ENCODE measurements at regions not wholly inside any gene's neighbourhood (a gene's known extent, or its start where the extent isn't known, plus 50 kb on each side); places are given as distances from the start of the nearest gene placed in this dataset.
A peak's percentile ranks its signal among the peaks of the same experiment; 100 is the strongest.
"Not testable (repeated sequence)": the region's sequence is repeated elsewhere in the genome, so short reads cannot be mapped to it uniquely, and the experiment has no call there.

DNA sequence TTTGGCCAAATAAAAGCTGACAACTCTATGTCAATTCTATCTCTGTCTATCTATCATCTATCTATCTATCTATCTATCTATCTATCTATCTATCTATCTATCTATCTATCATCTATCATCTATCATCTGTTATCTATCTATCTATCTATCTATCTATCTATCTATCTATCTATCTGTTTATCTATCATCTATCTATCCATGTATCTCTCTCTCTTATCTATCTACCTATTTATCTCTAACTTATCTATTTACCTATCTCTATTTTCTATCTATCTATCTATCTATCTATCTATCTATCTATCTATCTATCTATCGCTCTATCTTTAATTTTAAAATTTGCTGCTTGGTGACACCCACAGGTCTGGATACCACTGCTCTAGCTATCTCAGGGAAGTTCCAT lies 271.1 kb downstream of the VRK1 start:
- not testable (repeated sequence) for DNase-seq (ENCODE audit: low read depth in 1 of 2, low spot score in 1 of 2)

DNA sequence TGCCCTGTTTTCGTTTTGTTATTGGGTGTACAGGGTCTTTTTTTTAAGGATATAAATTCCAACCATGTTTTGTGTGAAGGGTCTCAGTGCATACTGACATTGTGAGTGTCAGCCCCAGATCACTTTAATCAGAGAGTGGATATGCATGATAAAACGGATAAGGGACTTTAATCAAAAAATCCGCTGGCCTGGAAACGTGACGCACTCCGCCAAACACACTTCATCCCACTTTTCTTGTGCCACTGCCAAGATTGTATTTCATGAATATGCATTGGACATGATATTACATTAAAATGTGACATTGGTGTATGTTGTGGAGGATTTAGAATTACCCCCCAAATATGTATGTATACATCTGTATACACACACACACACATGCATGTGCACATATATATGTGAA lies 273.1 kb downstream of the VRK1 start:
- no peak for DNase-seq (ENCODE audit: low read depth in 1 of 2, low spot score in 1 of 2)

GRCh38 chr14:97071177-97071576 lies 274.0 kb downstream of the VRK1 start:
- no peak for DNase-seq (ENCODE audit: low read depth in 1 of 2, low spot score in 1 of 2)

DNA sequence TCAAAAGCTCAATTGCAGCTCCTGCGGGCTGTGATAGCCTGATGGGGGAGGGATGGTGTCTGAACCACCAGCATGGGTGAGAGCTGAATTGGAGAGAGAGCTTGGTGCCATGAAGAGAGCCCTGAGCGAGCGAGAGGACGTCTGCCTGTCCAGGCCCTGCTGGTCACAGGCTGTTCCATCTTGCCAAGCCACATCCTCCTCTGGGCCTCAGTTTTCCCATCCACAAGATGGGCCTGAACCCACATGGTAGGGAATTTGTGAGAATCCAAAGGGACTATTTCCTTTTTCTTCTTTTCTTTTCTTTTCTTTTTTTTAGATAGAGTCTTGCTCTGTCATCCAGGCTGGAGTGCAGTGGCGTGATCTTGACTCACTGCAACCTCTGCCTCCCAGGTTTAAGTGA lies 276.4 kb downstream of the VRK1 start:
- no peak for DNase-seq (ENCODE audit: low read depth in 1 of 2, low spot score in 1 of 2)

- DNase-seq (ENCODE audit: low read depth in 1 of 2, low spot score in 1 of 2), result no peak
These were observed 277.3 kb downstream of the VRK1 start for GRCh38 chr14:97074456-97074855.

GRCh38 chr14:97074856-97075255 lies 277.7 kb downstream of the VRK1 start:
- no peak for DNase-seq (ENCODE audit: low read depth in 1 of 2, low spot score in 1 of 2)

- no peak for DNase-seq (ENCODE audit: low read depth in 1 of 2, low spot score in 1 of 2)
These were observed 280.1 kb downstream of the VRK1 start for GRCh38 chr14:97077253-97077653.

DNA sequence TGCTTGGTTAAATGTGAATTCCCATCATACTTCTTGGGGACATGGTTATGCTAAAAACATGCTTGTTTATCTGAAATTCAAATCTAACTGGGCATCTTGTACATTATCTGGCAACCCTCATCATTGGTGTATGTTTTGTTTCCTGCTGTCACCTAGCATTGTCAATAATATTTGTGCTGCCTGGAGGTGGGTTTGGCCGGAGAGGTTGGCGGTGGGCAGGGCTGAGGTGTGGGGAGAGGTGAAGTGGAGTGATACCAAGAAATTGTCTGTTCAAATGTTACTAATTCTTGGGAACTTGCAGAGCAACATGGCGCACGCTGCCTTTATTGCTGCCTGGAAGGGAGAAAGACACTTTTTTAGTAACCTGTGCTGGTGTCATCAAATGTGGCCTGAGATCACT lies 280.5 kb downstream of the VRK1 start:
- no peak for DNase-seq (ENCODE audit: low read depth in 1 of 2, low spot score in 1 of 2)

DNA sequence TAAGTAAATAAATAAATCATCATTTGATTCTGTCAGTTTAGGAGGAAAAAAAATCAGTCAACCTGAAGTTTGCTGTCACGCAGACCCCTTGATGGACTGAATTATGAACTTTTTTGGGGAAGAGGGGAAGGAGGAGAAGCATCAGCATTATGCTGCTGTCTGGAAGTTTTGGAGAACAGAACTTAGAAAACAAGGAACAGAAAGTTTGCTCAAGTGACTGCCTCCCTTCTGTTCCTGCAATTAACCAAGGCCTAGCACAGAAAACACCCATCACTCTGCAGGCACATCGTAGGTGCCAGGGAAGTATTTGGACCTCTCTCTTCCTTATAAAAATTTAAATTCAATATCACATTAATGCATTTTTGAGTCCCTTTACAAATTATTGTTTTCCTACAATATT lies 283.8 kb downstream of the VRK1 start:
- DNase-seq (ENCODE audit: low read depth in 1 of 2, low spot score in 1 of 2), result no peak

DNA sequence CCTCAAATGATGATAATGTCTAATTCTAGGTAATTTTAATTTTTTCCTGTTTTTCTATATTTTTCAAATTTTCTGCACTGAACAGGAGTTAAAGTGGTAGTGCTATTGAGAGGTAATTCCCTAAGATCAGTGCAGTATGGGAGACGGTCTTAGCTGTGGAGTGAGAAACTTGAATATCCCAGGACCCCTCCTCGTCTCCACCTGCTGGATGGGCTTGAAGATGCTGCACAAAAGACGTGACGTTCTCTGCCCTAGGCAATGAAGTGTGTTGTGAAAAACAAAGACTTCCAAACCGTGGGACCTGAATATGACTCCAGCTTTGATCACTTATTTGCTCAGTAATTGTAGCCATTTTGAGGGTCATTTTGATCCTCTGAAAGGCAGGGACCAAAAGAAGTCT lies 298.1 kb downstream of the VRK1 start:
- no peak for DNase-seq (ENCODE audit: low read depth in 1 of 2, low spot score in 1 of 2)

GRCh38 chr14:97097296-97097695 lies 300.1 kb downstream of the VRK1 start:
- DNase-seq (ENCODE audit: low read depth in 1 of 2, low spot score in 1 of 2), result no peak

DNA sequence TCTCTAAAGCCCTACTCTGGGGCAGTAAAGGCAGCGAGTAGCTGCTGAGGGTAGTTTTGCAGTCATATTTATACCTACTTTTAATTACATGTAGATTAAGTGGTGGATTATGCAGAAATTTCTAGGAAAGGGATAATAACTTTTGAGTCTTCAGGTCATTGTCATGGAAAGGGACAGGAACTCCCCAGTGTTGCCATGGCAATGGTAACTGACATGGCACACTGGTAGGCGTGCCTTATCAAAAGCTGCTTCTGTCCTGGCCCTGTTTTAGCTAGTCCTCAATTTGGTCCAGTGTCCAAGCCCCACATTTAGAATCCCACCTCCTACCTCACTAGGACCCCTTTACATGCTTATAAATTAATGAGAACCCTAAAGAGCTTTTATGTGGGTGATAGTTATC lies 303.1 kb downstream of the VRK1 start:
- no peak for DNase-seq (ENCODE audit: low read depth in 1 of 2, low spot score in 1 of 2)

GRCh38 chr14:97101561-97101960 lies 304.4 kb downstream of the VRK1 start:
- DNase-seq (ENCODE audit: low read depth in 1 of 2, low spot score in 1 of 2), result no peak

DNA sequence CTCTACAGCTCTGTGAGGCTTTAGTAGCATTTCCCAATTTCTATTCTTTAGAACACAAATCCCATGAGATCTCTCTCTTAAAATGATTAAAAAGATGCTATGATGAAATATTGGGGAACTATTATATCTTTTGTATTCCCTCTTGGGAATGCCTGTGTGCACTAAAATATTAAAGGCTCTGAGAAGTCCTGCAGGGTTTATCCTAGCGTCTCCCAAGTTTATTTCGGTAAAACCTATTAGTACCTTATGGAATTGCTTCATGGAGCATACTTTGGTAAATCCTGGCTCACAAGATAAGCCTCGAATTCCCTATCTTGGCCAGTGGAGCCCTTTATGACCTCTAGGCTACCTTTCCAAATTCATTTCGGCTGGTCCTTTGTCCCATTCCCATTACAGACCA lies 306.8 kb downstream of the VRK1 start:
- DNase-seq (ENCODE audit: low read depth in 1 of 2, low spot score in 1 of 2), result no peak

- DNase-seq (ENCODE audit: low read depth in 1 of 2, low spot score in 1 of 2), result no peak
These were observed 309.0 kb downstream of the VRK1 start for GRCh38 chr14:97106166-97106565.

DNA sequence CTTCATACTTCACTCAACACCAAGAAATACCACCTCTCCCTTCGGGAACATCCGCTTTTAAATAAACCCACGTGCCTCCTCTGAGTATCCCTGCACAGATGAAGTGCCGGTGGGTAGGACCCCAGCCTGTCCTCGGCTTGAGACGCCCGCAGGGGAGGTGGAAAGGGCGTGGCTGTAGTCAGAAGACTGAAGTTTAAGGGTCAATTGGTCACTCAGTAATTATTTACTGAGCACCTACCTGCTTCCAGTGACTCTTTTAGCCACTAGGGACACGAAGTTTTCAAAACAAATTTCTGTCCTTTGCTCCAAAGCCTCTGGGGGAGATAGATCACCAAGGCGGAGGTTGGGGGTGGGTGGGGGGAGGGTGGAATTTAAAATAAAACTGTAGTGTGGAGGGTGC lies 309.4 kb downstream of the VRK1 start:
- DNase-seq (ENCODE audit: low read depth in 1 of 2, low spot score in 1 of 2), result no peak

DNA sequence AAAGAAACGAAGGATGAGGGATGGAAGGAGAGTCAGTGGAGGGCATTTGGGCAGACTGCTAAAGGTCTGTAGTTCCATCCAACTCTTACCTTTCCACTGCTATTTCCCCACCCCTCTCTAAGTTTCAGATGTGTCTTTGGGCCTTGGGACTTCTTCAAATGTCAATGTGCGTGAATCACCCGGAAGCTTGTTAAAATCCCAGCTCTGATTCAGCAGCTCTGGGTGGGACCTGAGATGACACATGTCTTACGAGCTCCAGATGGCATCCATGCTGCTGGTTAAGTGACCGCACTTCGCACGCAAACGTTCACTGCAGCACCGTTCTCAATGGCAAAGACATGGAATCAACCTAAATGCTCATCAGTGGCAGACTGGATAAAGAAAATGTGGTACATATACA lies 309.9 kb downstream of the VRK1 start:
- DNase-seq (ENCODE audit: low read depth in 1 of 2, low spot score in 1 of 2), result no peak

DNA sequence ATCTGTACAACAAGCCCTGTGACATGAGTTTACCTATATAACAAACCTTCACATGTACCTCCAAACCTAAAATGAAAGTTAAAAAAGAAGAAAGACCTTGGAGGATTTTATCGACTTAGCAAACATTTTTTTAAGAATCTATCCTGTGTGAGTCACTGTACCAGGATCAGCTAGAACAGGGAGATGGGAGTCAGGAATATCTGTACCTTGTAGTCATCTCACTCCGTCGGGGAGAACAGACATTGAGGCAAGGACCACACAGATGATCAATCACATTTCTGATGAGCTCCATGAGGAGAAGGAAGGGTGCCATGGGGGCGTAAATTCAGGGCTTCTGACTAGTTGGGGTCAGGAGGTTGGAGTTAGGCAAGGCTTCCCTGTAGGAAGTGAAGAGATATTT lies 310.6 kb downstream of the VRK1 start:
- no peak for DNase-seq (ENCODE audit: low read depth in 1 of 2, low spot score in 1 of 2)

- DNase-seq (ENCODE audit: low read depth in 1 of 2, low spot score in 1 of 2), result no peak
These were observed 312.1 kb downstream of the VRK1 start for GRCh38 chr14:97109234-97109633.

DNA sequence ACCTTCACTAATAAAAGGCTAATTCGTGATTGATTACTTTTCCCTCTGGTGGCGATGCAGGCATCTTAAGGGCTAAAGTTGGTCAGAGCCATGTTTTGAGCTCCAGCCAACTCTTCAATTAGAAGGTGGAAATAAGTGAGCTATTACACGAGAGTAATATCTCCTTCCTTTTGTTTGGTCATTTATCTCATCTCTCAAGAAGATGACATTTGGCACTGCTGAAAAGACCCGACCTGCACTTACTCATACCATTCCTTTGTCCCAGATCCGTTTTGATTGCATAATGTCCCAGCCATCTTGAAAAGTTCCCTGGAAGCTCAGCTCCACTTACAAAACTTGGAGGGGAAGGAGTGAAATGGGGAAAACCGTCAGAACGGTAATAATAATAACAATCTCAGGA lies 316.2 kb downstream of the VRK1 start:
- DNase-seq (ENCODE audit: low read depth in 1 of 2, low spot score in 1 of 2), result no peak

GRCh38 chr14:97116546-97116945 lies 319.4 kb downstream of the VRK1 start:
- DNase-seq (ENCODE audit: low read depth in 1 of 2, low spot score in 1 of 2), result no peak

DNA sequence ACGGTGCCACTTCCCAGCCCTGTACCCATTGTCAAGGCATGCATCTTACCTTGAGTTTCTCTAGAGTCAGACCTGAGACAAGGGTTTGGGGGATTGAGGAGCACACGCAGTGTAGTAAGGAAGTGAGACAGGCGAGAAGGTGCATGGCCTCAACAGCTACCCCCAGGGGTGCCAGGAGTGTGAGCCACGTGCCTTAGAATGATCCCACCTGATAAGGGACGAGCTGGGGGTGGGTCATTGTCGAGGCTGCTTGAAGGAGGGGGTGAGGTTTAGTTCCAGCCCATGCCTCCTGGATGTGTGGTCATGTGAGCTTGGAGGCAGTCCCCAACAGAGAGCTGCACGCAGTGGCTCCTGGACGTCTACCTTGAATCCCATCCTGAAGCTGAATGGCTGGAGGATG lies 320.5 kb downstream of the VRK1 start:
- DNase-seq (ENCODE audit: low read depth in 1 of 2, low spot score in 1 of 2), result no peak

- no peak for DNase-seq (ENCODE audit: low read depth in 1 of 2, low spot score in 1 of 2)
These were observed 323.0 kb downstream of the VRK1 start for GRCh38 chr14:97120204-97120603.

GRCh38 chr14:97120611-97121031 lies 323.4 kb downstream of the VRK1 start:
- DNase-seq (ENCODE audit: low read depth in 1 of 2, low spot score in 1 of 2), result peak; percentile 26 to 62
